GM06990 (cell line): ENCODE measurements at regions not wholly inside any gene's neighbourhood (a gene's known extent, or its start where the extent isn't known, plus 50 kb on each side); places are given as distances from the start of the nearest gene placed in this dataset.

Experiments used
- DNase-seq: peaks from one replicate; pipeline ENCODE4 v3.0.0-alpha.2; 2011; ENCODE audit not compliant: insufficient read length; ENCODE audit errors: extremely low read depth
- H3K27me3 ChIP-seq: replicated peaks from 2 replicates; pipeline ENCODE4 v1.6.0; 2011; ENCODE audit warnings: low read length; ENCODE audit not compliant: control insufficient read depth, insufficient read depth
- H3K36me3 ChIP-seq: 2 replicates; pipeline ENCODE4 v1.5.1; 2011; ENCODE audit warnings: low read length; ENCODE audit not compliant: control insufficient read depth, insufficient read depth
- H3K4me3 ChIP-seq: replicated peaks from 2 replicates; pipeline ENCODE4 v1.5.1; 2011; ENCODE audit warnings: low read depth, mild to moderate bottlenecking, control low read depth, low read length
- TF ChIP-seq, protein P1 (sequence below): IDR thresholded peaks from 2 replicates; pipeline ENCODE4 v1.5.1; 2011; ENCODE audit warnings: low read length, control low read depth, mild to moderate bottlenecking, inconsistent platforms; ENCODE audit not compliant: insufficient read depth, poor library complexity, severe bottlenecking

DNA sequence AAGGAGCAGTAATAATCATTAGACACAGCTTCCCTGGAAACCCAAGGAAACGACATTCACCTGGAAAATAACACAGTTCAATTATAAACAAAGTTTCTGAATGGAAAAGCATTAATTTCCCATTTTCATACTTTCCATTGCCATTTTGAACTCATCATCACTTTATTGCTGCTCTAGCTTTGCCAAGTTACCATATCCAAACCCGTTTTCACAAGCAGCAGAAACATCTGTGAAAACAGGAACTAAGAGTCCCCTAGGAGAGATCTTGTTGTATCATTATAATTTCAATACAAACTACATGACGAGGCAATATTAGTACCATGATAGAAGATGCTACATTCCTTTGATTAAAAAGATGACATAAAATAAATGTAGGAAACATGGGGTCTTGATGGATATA is 597.0 kb upstream of the NRXN1 start:
- DNase-seq: no peak
- Histone ChIP-seq H3K27me3 (no peaks in the 10 kb centered on the region), H3K4me3 (no peak overlapping the region), H3K36me3 (no peaks in the 10 kb centered on the region)
- TF ChIP-seq, protein P1, sequence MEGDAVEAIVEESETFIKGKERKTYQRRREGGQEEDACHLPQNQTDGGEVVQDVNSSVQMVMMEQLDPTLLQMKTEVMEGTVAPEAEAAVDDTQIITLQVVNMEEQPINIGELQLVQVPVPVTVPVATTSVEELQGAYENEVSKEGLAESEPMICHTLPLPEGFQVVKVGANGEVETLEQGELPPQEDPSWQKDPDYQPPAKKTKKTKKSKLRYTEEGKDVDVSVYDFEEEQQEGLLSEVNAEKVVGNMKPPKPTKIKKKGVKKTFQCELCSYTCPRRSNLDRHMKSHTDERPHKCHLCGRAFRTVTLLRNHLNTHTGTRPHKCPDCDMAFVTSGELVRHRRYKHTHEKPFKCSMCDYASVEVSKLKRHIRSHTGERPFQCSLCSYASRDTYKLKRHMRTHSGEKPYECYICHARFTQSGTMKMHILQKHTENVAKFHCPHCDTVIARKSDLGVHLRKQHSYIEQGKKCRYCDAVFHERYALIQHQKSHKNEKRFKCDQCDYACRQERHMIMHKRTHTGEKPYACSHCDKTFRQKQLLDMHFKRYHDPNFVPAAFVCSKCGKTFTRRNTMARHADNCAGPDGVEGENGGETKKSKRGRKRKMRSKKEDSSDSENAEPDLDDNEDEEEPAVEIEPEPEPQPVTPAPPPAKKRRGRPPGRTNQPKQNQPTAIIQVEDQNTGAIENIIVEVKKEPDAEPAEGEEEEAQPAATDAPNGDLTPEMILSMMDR: no peak

- DNase-seq: no peak
- Histone ChIP-seq H3K36me3 (no peaks in the 10 kb centered on the region), H3K27me3 (no peaks in the 10 kb centered on the region), H3K4me3 (no peak overlapping the region)
- TF ChIP-seq, protein P1: no peak
Observed at GRCh38 chr2:51624995-51625394, 593.1 kb upstream of the NRXN1 start.

DNA sequence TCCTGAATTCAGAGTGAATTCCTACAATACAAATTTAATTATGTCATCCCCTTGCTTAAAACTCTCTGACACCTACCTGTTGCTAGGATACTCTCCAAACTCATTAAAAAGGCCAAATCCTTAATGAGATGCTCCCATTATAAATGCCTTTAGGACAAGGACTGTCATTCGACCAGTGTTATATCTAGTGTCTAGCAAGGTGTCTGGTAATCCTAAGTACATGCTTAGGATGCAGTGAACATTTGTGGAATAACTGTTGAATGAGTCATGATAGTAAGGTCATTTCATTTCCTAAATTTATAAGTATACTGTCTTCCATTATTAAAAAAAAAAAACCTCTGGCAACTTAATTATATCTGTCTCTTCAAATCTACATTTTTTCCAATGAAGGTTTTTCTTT is 588.9 kb upstream of the NRXN1 start:
- DNase-seq: no peak
- H3K27me3 ChIP-seq: no peaks in the 10 kb centered on the region
- H3K36me3 ChIP-seq: no peaks in the 10 kb centered on the region
- TF ChIP-seq, protein P1: no peak
- no peak overlapping the region for H3K4me3 ChIP-seq

GRCh38 chr2:51619961-51620360 is 588.0 kb upstream of the NRXN1 start:
- DNase-seq: no peak
- no peaks in the 10 kb centered on the region for H3K36me3 ChIP-seq
- no peak overlapping the region for H3K4me3 ChIP-seq
- no peaks in the 10 kb centered on the region for H3K27me3 ChIP-seq
- TF ChIP-seq, protein P1: no peak

GRCh38 chr2:51612387-51612786 is 580.5 kb upstream of the NRXN1 start:
- Histone ChIP-seq H3K36me3 (no peaks in the 10 kb centered on the region), H3K4me3 (no peak overlapping the region), H3K27me3 (no peaks in the 10 kb centered on the region)
- TF ChIP-seq, protein P1: no peak
- DNase-seq: no peak

GRCh38 chr2:51601706-51602105 is 569.8 kb upstream of the NRXN1 start:
- Histone ChIP-seq H3K4me3 (no peak overlapping the region), H3K27me3 (no peaks in the 10 kb centered on the region), H3K36me3 (no peaks in the 10 kb centered on the region)
- DNase-seq: no peak
- TF ChIP-seq, protein P1: no peak
